ENCODE measurements at regions not wholly inside any gene's neighbourhood (a gene's known extent, or its start where the extent isn't known, plus 50 kb on each side); places are given as distances from the start of the nearest gene placed in this dataset.

GRCh38 chr10:53009961-53010907, 237.7 kb upstream of the MBL2 start:
- no peaks in the 10 kb centered on the region for H3K9me3 ChIP-seq (ENCODE audit: control insufficient read depth, low read depth, low read length)
- Mint-ChIP-seq H3K4me3 (no peak overlapping the region), H3K9me3 (no peaks in the 10 kb centered on the region), H3K36me3 (ENCODE audit: insufficient read depth in 1 of 3, low read depth in 3 of 3) (peaks cover 0 to 5% (median 3%) of the 10 kb centered on the region in 3 experiments; a peak in 1 of 7 replicates), H3K4me1 (peaks cover 0 to 3% of the 10 kb centered on the region in 2 experiments; a peak in 3 of 4 replicates), H3K27me3 (ENCODE audit: low read depth) (no peaks in the 10 kb centered on the region), H3K27ac (no peak overlapping the region)
- no peak overlapping the region for H3K4ac ChIP-seq (ENCODE audit: low read depth, low read length)
- no peak overlapping the region for H3K56ac ChIP-seq (ENCODE audit: insufficient read length, low read depth, low read length)
- no peak overlapping the region for H4K8ac ChIP-seq (replicated peaks; ENCODE audit: insufficient read length, low read depth, low read length)
- H4K5ac ChIP-seq (ENCODE audit: insufficient read length, low read depth, low read length), result no peak overlapping the region
- H3K18ac ChIP-seq (ENCODE audit: insufficient read length, low read depth, low read length), result no peak overlapping the region
- no peak overlapping the region for H3K4me2 ChIP-seq (ENCODE audit: insufficient read depth, insufficient read length, low read length)
- H2BK5ac ChIP-seq (ENCODE audit: insufficient read length, low read length), result no peak overlapping the region
- no peak overlapping the region for H3K23ac ChIP-seq (ENCODE audit: insufficient read length, low read depth, low read length)
- no peak overlapping the region for H3T11ph ChIP-seq (ENCODE audit: low read length)
- H2BK120ac ChIP-seq (ENCODE audit: low read depth, low read length, poor library complexity, severe bottlenecking), result no peak overlapping the region
- DNase-seq, result no peak
- H3K27me3 ChIP-seq (ENCODE audit: insufficient read depth, low read length), result no peaks in the 10 kb centered on the region
- H2AK5ac ChIP-seq (ENCODE audit: insufficient read length, low read length), result no peak overlapping the region
- no peaks in the 10 kb centered on the region for H3K79me2 ChIP-seq (ENCODE audit: insufficient read depth, low read length)
- H4K20me1 ChIP-seq (ENCODE audit: control insufficient read depth, insufficient read depth, insufficient read length), result no peaks in the 10 kb centered on the region
- no peak overlapping the region for H4K91ac ChIP-seq (ENCODE audit: insufficient read length, low read depth, low read length)
- H2BK12ac ChIP-seq (ENCODE audit: insufficient read length, low read depth, low read length), result no peak overlapping the region
- no peak overlapping the region for H3K27ac ChIP-seq (ENCODE audit: insufficient read length, low read depth, low read length)
- H3K9ac ChIP-seq (ENCODE audit: extremely low read depth, insufficient read length, low read length), result no peak overlapping the region
- TF ChIP-seq CTCF (conservative IDR thresholded peaks at IDR 0.05), result no peak
- H3K23me2 ChIP-seq (ENCODE audit: insufficient read length, low read depth, low read length, poor library complexity, severe bottlenecking), result no peaks in the 10 kb centered on the region
- WGBS (ENCODE audit: extremely low coverage, insufficient read length, low lambda C conversion rate), result no CpG with 5 or more reads among the region's 4 CpGs
- H2AFZ ChIP-seq (ENCODE audit: low read length), result no peak overlapping the region
- no peak overlapping the region for H2BK20ac ChIP-seq (ENCODE audit: low read depth, low read length, poor library complexity, severe bottlenecking)
- no peaks in the 10 kb centered on the region for H3K79me1 ChIP-seq (ENCODE audit: insufficient read depth, low read depth, low read length, poor library complexity, severe bottlenecking)
- no peaks in the 10 kb centered on the region for H3K4me1 ChIP-seq (ENCODE audit: insufficient read depth, low read length)
- H3K14ac ChIP-seq (ENCODE audit: insufficient read depth, low read length), result no peak overlapping the region
- no peak overlapping the region for H2BK15ac ChIP-seq (ENCODE audit: low read depth, low read length)
